Heart right ventricle (tissue), 16 donors: ENCODE measurements at regions not wholly inside any gene's neighbourhood (a gene's known extent, or its start where the extent isn't known, plus 50 kb on each side); places are given as distances from the start of the nearest gene placed in this dataset.

ENCODE experiments used
- ATAC-seq, 8 donors: fragments of 200-7000 bp; cut with Tn5 transposase; one replicate each; pipeline ENCODE4 v1.9.1; 2020; ENCODE audit warnings: mild to moderate bottlenecking in 8 of 8, moderate library complexity in 8 of 8, moderate number of reproducible peaks in 1 of 8
- DNase-seq, 2 donors: peaks; one replicate each; pipeline ENCODE4 v3.0.0-alpha.2; 2020
- H3K27ac ChIP-seq, 10 donors: fragments of 200-600 bp; sonication (generic) in 2 of 10; one replicate each; pipeline versions ENCODE4 v1.5.0 to v1.8.0; 2020 to 2022; ENCODE audit warnings: mild to moderate bottlenecking in 3 of 10
- H3K27me3 ChIP-seq, 7 donors: fragments of 200-600 bp; one replicate each; pipeline ENCODE4 v1.8.0; 2021 to 2022; ENCODE audit warnings: mild to moderate bottlenecking in 2 of 7
- H3K36me3 ChIP-seq, 9 donors: fragments of 200-600 bp; sonication (generic) in 1 of 9; one replicate each; pipeline versions ENCODE4 v1.5.0 to v1.8.0; 2020 to 2022; ENCODE audit warnings: mild to moderate bottlenecking in 2 of 9
- H3K4me1 ChIP-seq, 9 donors: fragments of 200-600 bp; sonication (generic) in 1 of 9; one replicate each; pipeline versions ENCODE4 v1.5.0 to v1.8.0; 2020 to 2022; ENCODE audit warnings: mild to moderate bottlenecking in 4 of 9
- H3K4me3 ChIP-seq, 10 donors: fragments of 200-600 bp; sonication (generic) in 2 of 10; one replicate each; pipeline versions ENCODE4 v1.5.0 to v1.8.0; 2020 to 2022; ENCODE audit warnings: mild to moderate bottlenecking in 7 of 10, moderate library complexity in 2 of 10
- H3K9me3 ChIP-seq, 11 donors: fragments of 200-600 bp in 10 of 11; sonication (generic) in 2 of 11; one replicate each; pipeline versions ENCODE4 v1.5.0 to v1.8.0; 2013 to 2022; ENCODE audit warnings: mild to moderate bottlenecking in 2 of 11, control low read depth in 1 of 11, moderate library complexity in 1 of 11
- WGBS, 2 donors: extraction: QIAGEN DNeasy Blood & Tissue Kit; methylation state at CpG; one replicate each; pipeline ENCODE4 v1.1.7; 2013; ENCODE audit warnings: inconsistent platforms in 1 of 2; 5-methylcytosine and 5-hydroxymethylcytosine counted together
- intact Hi-C, 10 donors: fragments of 100-400 bp; cut with DNase I; formaldehyde crosslinking; loops; one replicate each; pipeline versions ENCODE4 v1.11.1 to v1.14.2; 2022
- TF ChIP-seq, protein P1 (sequence below), 9 donors: fragments of 200-600 bp; sonication (generic) in 2 of 9; IDR thresholded peaks; one replicate each; pipeline versions ENCODE4 v1.5.0 to v1.8.0; 2021 to 2022; ENCODE audit warnings: antibody characterized with exemption in 9 of 9, mild to moderate bottlenecking in 5 of 9, moderate library complexity in 1 of 9
- donor health status: Arrhythmogenic right ventricular cardiomyopathy.
- donor health status: ischemic (EF 13 %, LVEDD 7.1; RV severe dilation, severe dysfunction).
- donor health status: healthy with polysubstance abuse.
- donor health status: DM: no; HTN: yes; CAD: no.
- donor health status: DM: no; HTN: no; CAD: no.
- donor health status: ischemic (EF 25% LVEDD 6.9; RV normal size, moderate dysfunction).
- donor health status: ischemic (EF 25% LVEDD 5.7; RV mildly dilated, moderate dysfunction).
- donor health status: healthy.
- donor health status: DM: yes; HTN: yes; CAD: no.
- donor health status: Ischemic cardiomyopathy.
- donor health status: ischemic (EF 35%, LVEDD 5.7; RV mildly dilated, moderate dysfunction).
- donor health status: nonischemic (EF 11% LVEDD 7.7; RV severe dilation, severe dysfunction).
- donor health status: DM: yes; HTN: yes; CAD: no.
- donor health status: PGD.
- donor health status: ischemic (EF 29% LVEDD 5.4; RV normal size, mild dysfunction).
- donor health status: nonischemic (EF 23%, LVEDD 6.1; RV moderate dilation, normal function).

DNA sequence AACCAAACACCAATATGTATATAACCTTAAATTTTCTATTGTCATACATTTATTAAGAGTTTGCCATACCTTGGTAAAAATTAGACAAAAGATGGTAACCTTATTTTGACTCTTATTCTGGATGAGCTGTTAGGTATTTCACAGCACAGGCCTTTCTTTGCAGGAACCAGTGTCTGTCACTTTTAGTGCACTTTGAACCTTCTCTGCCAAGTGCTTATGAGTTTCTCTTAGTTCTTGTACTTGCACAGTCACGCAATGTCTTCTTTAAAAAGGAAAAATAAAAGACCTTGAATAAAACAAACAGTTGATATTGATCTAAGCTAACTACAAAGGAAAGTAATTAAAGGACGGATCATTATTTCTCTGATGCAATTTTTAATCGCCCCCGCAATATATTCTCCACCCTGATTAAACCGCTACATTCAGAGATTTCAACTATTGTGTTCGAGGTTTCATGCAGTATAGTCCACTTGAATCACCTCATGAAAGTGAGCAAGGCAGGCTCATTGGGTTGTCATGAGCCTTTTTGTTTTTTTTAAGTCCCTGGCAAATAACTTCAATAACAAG lies 534.5 kb downstream of the KLF5 start:
- H3K36me3 ChIP-seq: no peaks in the 10 kb centered on the region
- no peak overlapping the region for H3K27ac ChIP-seq
- intact Hi-C loops: no loop called here
- ATAC-seq: no peak
- DNase-seq: no peak
- no peaks in the 10 kb centered on the region for H3K9me3 ChIP-seq
- 94 to 95% methylated on average over 6 of the region's 6 CpGs for WGBS, 2 donors
- TF ChIP-seq, protein P1, sequence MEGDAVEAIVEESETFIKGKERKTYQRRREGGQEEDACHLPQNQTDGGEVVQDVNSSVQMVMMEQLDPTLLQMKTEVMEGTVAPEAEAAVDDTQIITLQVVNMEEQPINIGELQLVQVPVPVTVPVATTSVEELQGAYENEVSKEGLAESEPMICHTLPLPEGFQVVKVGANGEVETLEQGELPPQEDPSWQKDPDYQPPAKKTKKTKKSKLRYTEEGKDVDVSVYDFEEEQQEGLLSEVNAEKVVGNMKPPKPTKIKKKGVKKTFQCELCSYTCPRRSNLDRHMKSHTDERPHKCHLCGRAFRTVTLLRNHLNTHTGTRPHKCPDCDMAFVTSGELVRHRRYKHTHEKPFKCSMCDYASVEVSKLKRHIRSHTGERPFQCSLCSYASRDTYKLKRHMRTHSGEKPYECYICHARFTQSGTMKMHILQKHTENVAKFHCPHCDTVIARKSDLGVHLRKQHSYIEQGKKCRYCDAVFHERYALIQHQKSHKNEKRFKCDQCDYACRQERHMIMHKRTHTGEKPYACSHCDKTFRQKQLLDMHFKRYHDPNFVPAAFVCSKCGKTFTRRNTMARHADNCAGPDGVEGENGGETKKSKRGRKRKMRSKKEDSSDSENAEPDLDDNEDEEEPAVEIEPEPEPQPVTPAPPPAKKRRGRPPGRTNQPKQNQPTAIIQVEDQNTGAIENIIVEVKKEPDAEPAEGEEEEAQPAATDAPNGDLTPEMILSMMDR (IDR thresholded peaks at IDR 0.05): no peak
- no peak overlapping the region for H3K4me3 ChIP-seq
- H3K27me3 ChIP-seq: no peaks in the 10 kb centered on the region
- no peaks in the 10 kb centered on the region for H3K4me1 ChIP-seq

DNA sequence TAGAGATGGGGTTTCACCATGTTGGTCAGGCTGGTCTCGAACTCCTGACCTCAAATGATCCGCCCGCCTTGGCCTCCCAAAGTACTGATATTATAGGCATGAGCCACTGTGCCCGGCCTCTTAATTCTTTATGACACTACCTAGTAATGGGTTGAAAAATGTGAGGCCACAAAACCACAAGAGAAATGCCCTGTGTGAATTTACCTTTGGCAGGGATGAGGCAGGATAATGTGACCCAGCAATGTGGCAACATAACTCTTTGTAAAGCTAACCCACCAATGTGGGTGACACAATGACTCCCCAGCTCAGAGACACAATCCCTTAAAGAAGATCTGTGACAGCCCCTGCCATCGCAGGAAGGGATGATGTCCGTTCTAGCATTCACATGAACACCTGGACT lies 533.1 kb downstream of the KLF5 start:
- no peak for ATAC-seq
- no peaks in the 10 kb centered on the region for H3K27me3 ChIP-seq

DNA sequence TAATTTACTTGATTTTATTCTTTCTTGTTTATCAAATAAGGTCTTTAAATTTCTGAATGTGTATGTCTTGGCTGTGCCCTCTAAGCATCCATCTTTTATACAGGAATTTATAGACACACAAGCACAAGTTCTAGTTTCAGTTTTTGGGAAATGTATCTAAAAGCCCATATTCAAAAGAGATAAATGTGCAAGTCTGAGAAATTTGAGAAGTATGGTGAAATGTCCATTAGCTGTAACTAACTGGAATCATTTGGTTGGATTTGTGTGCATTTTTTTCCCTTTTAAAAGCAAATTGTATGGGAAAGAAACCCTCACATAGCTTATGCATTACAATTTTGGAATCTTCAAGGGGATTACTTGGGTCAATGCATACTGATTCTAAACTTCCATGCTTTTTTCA lies 532.0 kb downstream of the KLF5 start:
- Histone ChIP-seq H3K27ac (no peak overlapping the region), H3K9me3 (peaks cover 0 to 10% (median 0%) of the 10 kb centered on the region in 11 donors), H3K36me3 (no peaks in the 10 kb centered on the region), H3K4me3 (no peak overlapping the region), H3K4me1 (no peaks in the 10 kb centered on the region), H3K27me3 (no peaks in the 10 kb centered on the region)
- DNase-seq (no peak), ATAC-seq (no peak)
- TF ChIP-seq, protein P1 (IDR thresholded peaks at IDR 0.05): no peak
- intact Hi-C loops: no loop called here

More for the DNA sequence above, 533.1 kb downstream of the KLF5 start:
- 89 to 96% methylated on average over 5 to 6 of the region's 6 CpGs for WGBS, 2 donors
- Histone ChIP-seq H3K27ac (no peak overlapping the region), H3K36me3 (no peaks in the 10 kb centered on the region), H3K4me3 (no peak overlapping the region), H3K4me1 (no peaks in the 10 kb centered on the region), H3K9me3 (no peaks in the 10 kb centered on the region)
- intact Hi-C loops: no loop called here
- DNase-seq: no peak
- TF ChIP-seq, protein P1 (IDR thresholded peaks at IDR 0.05): no peak

DNA sequence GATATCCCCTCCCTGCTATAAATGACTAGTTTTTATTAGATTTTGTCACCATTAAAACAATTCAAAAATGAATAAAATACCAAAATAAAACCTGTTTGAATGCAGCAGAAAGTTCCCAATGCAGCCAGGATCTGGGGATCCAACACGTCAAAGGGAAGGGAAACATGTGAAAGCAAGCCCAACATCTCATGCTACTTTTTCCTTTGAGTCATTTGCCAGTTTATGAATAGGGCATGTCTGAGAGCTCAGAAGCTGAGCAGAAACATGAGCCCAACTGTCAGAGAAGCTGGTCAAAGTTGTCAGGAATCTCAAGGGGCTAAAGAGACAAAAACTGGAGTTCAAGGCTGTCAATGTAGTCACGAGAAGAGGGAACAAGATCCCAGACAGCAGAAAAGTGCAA lies 526.4 kb downstream of the KLF5 start:
- intact Hi-C loops: no loop called here
- Histone ChIP-seq H3K4me1 (no peaks in the 10 kb centered on the region), H3K27me3 (no peaks in the 10 kb centered on the region), H3K4me3 (no peak overlapping the region), H3K27ac (no peak overlapping the region), H3K36me3 (no peaks in the 10 kb centered on the region), H3K9me3 (peaks cover 0 to 13% (median 0%) of the 10 kb centered on the region in 11 donors)
- 85% methylated on average over 2 of the region's 2 CpGs for WGBS, 2 donors
- ATAC-seq: no peak
- DNase-seq: no peak
- TF ChIP-seq, protein P1 (IDR thresholded peaks at IDR 0.05): no peak
